ENCODE measurements at regions not wholly inside any gene's neighbourhood (a gene's known extent, or its start where the extent isn't known, plus 50 kb on each side); places are given as distances from the start of the nearest gene placed in this dataset.

- WGBS, 2 donors, result 84 to 90% methylated on average over 1 of the region's 1 CpG
- no peaks in the 10 kb centered on the region for H3K9me3 ChIP-seq
- no peaks in the 10 kb centered on the region for H3K27me3 ChIP-seq
- no peaks in the 10 kb centered on the region for H3K36me3 ChIP-seq (ENCODE audit: low read depth, missing control alignments)
- no peak for TF ChIP-seq CTCF (IDR thresholded peaks at IDR 0.05)
- TF ChIP-seq POLR2A (IDR thresholded peaks at IDR 0.05), result no peak
- no peak for DNase-seq
- no peak overlapping the region for H3K4me3 ChIP-seq
- H3K4me1 ChIP-seq, result no peaks in the 10 kb centered on the region
- intact Hi-C loops (cut with DNase I; ENCODE audit: low total_unique reads), result no loop called here
- H3K27ac ChIP-seq, result no peak overlapping the region
These were observed 94.7 kb upstream of the AHI1 start for GRCh38 chr6:135592276-135592675.

GRCh38 chr6:135594000-135594399 lies 96.5 kb upstream of the AHI1 start:
- Histone ChIP-seq H3K36me3 (ENCODE audit: low read depth, missing control alignments) (no peaks in the 10 kb centered on the region), H3K4me3 (no peak overlapping the region), H3K4me1 (no peaks in the 10 kb centered on the region), H3K9me3 (no peaks in the 10 kb centered on the region), H3K27me3 (no peaks in the 10 kb centered on the region), H3K27ac (no peak overlapping the region)
- TF ChIP-seq POLR2A (IDR thresholded peaks at IDR 0.05) (no peak), CTCF (IDR thresholded peaks at IDR 0.05) (no peak)
- WGBS, 2 donors, result 73 to 89% methylated on average over 1 of the region's 1 CpG
- no peak for DNase-seq
- intact Hi-C loops (cut with DNase I; ENCODE audit: low total_unique reads), result no loop called here

- H3K36me3 ChIP-seq (ENCODE audit: low read depth, missing control alignments), result no peaks in the 10 kb centered on the region
- WGBS, 2 donors, result 86 to 89% methylated on average over 3 to 5 of the region's 5 CpGs
- no peak for DNase-seq
- intact Hi-C loops (cut with DNase I; ENCODE audit: low total_unique reads), result no loop called here
- no peaks in the 10 kb centered on the region for H3K9me3 ChIP-seq
- H3K4me1 ChIP-seq, result no peaks in the 10 kb centered on the region
- no peak overlapping the region for H3K4me3 ChIP-seq
- H3K27ac ChIP-seq, result no peak overlapping the region
- H3K27me3 ChIP-seq, result no peaks in the 10 kb centered on the region
- TF ChIP-seq POLR2A (IDR thresholded peaks at IDR 0.05) (no peak), CTCF (IDR thresholded peaks at IDR 0.05) (no peak)
These were observed 102.7 kb upstream of the AHI1 start for GRCh38 chr6:135600086-135600702.

GRCh38 chr6:135600931-135601330 lies 103.4 kb upstream of the AHI1 start:
- intact Hi-C loops (cut with DNase I; ENCODE audit: low total_unique reads), result no loop called here
- H3K4me1 ChIP-seq, result no peaks in the 10 kb centered on the region
- no peak overlapping the region for H3K27ac ChIP-seq
- WGBS, 2 donors, result 83 to 84% methylated on average over 4 of the region's 4 CpGs
- no peaks in the 10 kb centered on the region for H3K9me3 ChIP-seq
- no peak for DNase-seq
- H3K36me3 ChIP-seq (ENCODE audit: low read depth, missing control alignments), result no peaks in the 10 kb centered on the region
- TF ChIP-seq POLR2A (IDR thresholded peaks at IDR 0.05) (no peak), CTCF (IDR thresholded peaks at IDR 0.05) (no peak)
- H3K27me3 ChIP-seq, result no peaks in the 10 kb centered on the region
- H3K4me3 ChIP-seq, result no peak overlapping the region

- no peak overlapping the region for H3K4me3 ChIP-seq
- H3K27ac ChIP-seq, result no peak overlapping the region
- TF ChIP-seq CTCF (IDR thresholded peaks at IDR 0.05) (no peak), POLR2A (IDR thresholded peaks at IDR 0.05) (no peak)
- H3K36me3 ChIP-seq (ENCODE audit: low read depth, missing control alignments), result no peaks in the 10 kb centered on the region
- H3K27me3 ChIP-seq, result no peaks in the 10 kb centered on the region
- no peaks in the 10 kb centered on the region for H3K9me3 ChIP-seq
- intact Hi-C loops (cut with DNase I; ENCODE audit: low total_unique reads), result no loop called here
- H3K4me1 ChIP-seq, result no peaks in the 10 kb centered on the region
- no peak for DNase-seq
These were observed 104.3 kb upstream of the AHI1 start for GRCh38 chr6:135601857-135602256.
